Ishikawa (cell line): ENCODE measurements at regions not wholly inside any gene's neighbourhood (a gene's known extent, or its start where the extent isn't known, plus 50 kb on each side); places are given as distances from the start of the nearest gene placed in this dataset.

Experiments used
- CEBPB ChIP-seq: IDR thresholded peaks from 2 replicates; pipeline ENCODE4 v1.6.1; 2012
- CREB1 ChIP-seq: IDR thresholded peaks from 2 replicates; pipeline ENCODE4 v1.6.1; 2012; ENCODE audit warnings: low read depth
- EGR1 ChIP-seq: IDR thresholded peaks from 2 replicates; pipeline ENCODE4 v1.6.1; 2012
- EP300 ChIP-seq: IDR thresholded peaks from 2 replicates; pipeline ENCODE4 v1.6.1; 2012; ENCODE audit warnings: borderline replicate concordance
- FOXM1 ChIP-seq: IDR thresholded peaks from 2 replicates; pipeline ENCODE4 v1.6.1; 2012; ENCODE audit warnings: low read depth, borderline replicate concordance
- NFIC ChIP-seq: IDR thresholded peaks from 2 replicates; pipeline ENCODE4 v1.6.1; 2012
- RAD21 ChIP-seq: IDR thresholded peaks from 2 replicates; pipeline ENCODE4 v1.6.1; 2012; ENCODE audit warnings: low read depth
- REST ChIP-seq: IDR thresholded peaks from 2 replicates; pipeline ENCODE4 v1.6.1; 2012; ENCODE audit warnings: low read depth, mild to moderate bottlenecking
- TAF1 ChIP-seq: IDR thresholded peaks from 2 replicates; pipeline ENCODE4 v1.6.1; 2012; ENCODE audit warnings: low read depth, mild to moderate bottlenecking
- TCF12 ChIP-seq: IDR thresholded peaks from 2 replicates; pipeline ENCODE4 v1.6.1; 2012; ENCODE audit warnings: low read depth
- TEAD4 ChIP-seq: IDR thresholded peaks from 2 replicates; pipeline ENCODE4 v1.6.1; 2012
- USF1 ChIP-seq: IDR thresholded peaks from 2 replicates; pipeline ENCODE4 v1.6.1; 2012
- YY1 ChIP-seq: IDR thresholded peaks from 2 replicates; pipeline ENCODE4 v1.6.1; 2012; ENCODE audit warnings: low read depth
- ZBTB7A ChIP-seq: IDR thresholded peaks from 2 replicates; pipeline ENCODE4 v1.6.1; 2012; ENCODE audit warnings: low read depth
- TF ChIP-seq, protein P1 (sequence below): IDR thresholded peaks from 2 replicates; pipeline ENCODE4 v1.6.1; 2012

DNA sequence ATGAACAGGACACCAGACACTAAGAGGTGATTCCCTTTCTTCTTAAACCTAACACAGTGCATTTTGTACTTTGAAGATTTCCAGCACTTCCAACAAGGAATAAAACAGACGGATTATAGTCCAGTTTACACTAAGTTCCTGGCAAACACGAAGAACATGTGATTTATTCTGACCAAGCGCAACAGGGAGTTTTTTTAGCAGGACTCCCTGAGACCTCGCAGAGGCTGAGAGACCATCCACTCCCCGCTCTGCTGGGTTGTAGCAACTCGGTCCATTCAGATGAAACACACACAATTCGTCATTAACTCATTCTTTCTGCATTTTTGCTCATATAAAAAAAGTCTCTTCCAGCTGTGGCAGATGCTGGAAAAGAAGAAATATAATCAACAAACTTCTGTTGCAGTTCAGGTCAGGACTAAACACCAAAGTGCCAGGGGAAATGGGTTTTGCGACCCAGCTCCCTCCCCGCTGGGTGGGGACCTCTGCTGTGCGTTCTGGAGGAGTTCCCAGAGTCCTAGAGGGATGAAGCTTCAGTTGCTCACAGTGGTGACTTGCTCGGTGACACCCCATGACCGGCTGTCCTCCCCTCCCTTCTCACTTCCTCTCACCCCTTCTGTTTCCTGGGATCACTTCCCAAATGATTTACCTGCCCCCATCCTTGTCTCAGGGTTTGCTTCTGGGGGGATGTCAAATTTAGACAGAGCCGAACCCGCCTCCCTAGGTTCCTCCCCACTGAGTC is 52.5 kb downstream of the KCNF1 start:
- TF ChIP-seq ZBTB7A (no peak), TEAD4 (no peak), TAF1 (no peak), EP300 (no peak), CEBPB (no peak), REST (no peak), TCF12 (no peak), RAD21 (no peak), NFIC (no peak), FOXM1 (no peak), YY1 (no peak), USF1 (no peak), CREB1 (no peak), EGR1 (no peak)
- TF ChIP-seq, protein P1, sequence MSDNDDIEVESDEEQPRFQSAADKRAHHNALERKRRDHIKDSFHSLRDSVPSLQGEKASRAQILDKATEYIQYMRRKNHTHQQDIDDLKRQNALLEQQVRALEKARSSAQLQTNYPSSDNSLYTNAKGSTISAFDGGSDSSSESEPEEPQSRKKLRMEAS: no peak

DNA sequence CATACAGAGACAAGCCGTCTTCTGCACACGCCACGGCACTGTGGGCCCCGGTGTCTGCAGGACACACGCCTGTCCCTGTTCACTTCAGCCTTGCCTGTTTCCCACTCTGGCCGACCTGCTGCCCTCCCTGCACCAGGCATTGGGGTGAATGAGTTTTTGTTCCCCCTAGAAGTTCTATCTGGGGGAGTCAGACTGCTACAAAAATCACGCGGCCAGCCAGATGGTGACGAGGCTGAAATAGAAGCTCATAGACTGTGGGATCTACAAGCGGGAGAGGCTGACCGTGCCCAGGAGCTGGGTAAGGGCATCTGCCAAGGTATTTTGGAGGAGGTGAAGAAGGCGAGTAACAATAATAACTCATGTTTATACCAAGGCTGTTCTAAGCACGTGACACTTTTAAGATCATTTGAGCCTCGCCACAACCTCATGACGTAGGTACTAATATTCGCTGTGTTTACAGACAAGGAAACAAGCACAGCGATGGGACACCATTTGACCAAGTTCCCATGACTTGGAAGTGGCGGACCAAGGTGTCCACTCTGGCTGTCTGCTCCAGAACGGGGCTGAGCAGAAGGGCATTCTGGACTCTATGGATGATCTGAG is 53.6 kb downstream of the KCNF1 start:
- TF ChIP-seq TEAD4 (no peak), YY1 (no peak), TCF12 (no peak), EP300 (no peak), REST (no peak), NFIC (no peak), EGR1 (no peak), CREB1 (no peak), RAD21 (no peak), TAF1 (no peak), ZBTB7A (no peak), CEBPB (no peak), USF1 (no peak), FOXM1 (no peak)

- TF ChIP-seq, protein P1: no peak
- TF ChIP-seq EGR1 (no peak), YY1 (no peak), TCF12 (no peak), CEBPB (no peak), TEAD4 (no peak), CREB1 (no peak), REST (no peak), FOXM1 (no peak), RAD21 (no peak), ZBTB7A (no peak), USF1 (no peak), EP300 (no peak)
Observed at GRCh38 chr2:10966056-10966455, 54.3 kb downstream of the KCNF1 start.
